GM12878 (cell line): ENCODE measurements at regions not wholly inside any gene's neighbourhood (a gene's known extent, or its start where the extent isn't known, plus 50 kb on each side); places are given as distances from the start of the nearest gene placed in this dataset.

Experiments
- CEBPB ChIP-seq, 2 experiments: fragments of 150-350 bp in 1 of 2; IDR thresholded peaks; 2 replicates each; pipeline ENCODE4 v1.6.1; 2012 to 2014; ENCODE audit warnings: low read depth in 2 of 2, low read length in 2 of 2, borderline replicate concordance in 1 of 2, inconsistent platforms in 1 of 2
- CREB1 ChIP-seq: IDR thresholded peaks from 2 replicates; pipeline ENCODE4 v1.6.1; 2012; ENCODE audit warnings: low read depth, mild to moderate bottlenecking, inconsistent platforms
- CREM ChIP-seq: IDR thresholded peaks from 2 replicates; pipeline ENCODE4 v1.6.1; 2014; ENCODE audit warnings: antibody characterized with exemption, low read depth
- EZH2 ChIP-seq: IDR thresholded peaks from 2 replicates; pipeline ENCODE4 v1.6.1; 2012; ENCODE audit warnings: low read depth, mild to moderate bottlenecking, control low read depth, inconsistent platforms, low read length, borderline replicate concordance; ENCODE audit not compliant: control insufficient read depth
- GATAD2B ChIP-seq: fragments of 450-650 bp; conservative IDR thresholded peaks from 2 replicates; pipeline ENCODE4 v1.6.1; 2017; ENCODE audit warnings: low read depth, mild to moderate bottlenecking, moderate library complexity
- MYB ChIP-seq: fragments of 150-350 bp; IDR thresholded peaks from 2 replicates; pipeline ENCODE4 v1.6.1; 2014; ENCODE audit warnings: mild to moderate bottlenecking, low read depth, low read length, borderline replicate concordance
- NBN ChIP-seq: fragments of 450-650 bp; IDR thresholded peaks from 2 replicates; pipeline ENCODE4 v1.6.1; 2016
- NFYB ChIP-seq: IDR thresholded peaks from 2 replicates; pipeline ENCODE4 v1.6.1; 2011; ENCODE audit warnings: low read depth, mild to moderate bottlenecking, low read length, improper control_type of control experiment, moderate library complexity; ENCODE audit not compliant: insufficient read depth
- NR2C2 ChIP-seq: IDR thresholded peaks from 2 replicates; pipeline ENCODE4 v1.6.1; 2011; ENCODE audit warnings: borderline replicate concordance, low read depth; ENCODE audit not compliant: control insufficient read depth, insufficient read length
- RAD21 ChIP-seq: IDR thresholded peaks from 2 replicates; pipeline ENCODE4 v1.6.1; 2011; ENCODE audit warnings: mild to moderate bottlenecking, low read depth, low read length, moderate library complexity; ENCODE audit not compliant: insufficient read depth
- RAD51 ChIP-seq: fragments of 450-650 bp; IDR thresholded peaks from 2 replicates; pipeline ENCODE4 v1.6.1; 2016; ENCODE audit warnings: moderate library complexity, mild to moderate bottlenecking, inconsistent platforms
- RCOR1 ChIP-seq: conservative IDR thresholded peaks from 2 replicates; pipeline ENCODE4 v1.6.1; 2012; ENCODE audit warnings: low read depth, low read length, improper control_type of control experiment
- RFX5 ChIP-seq: IDR thresholded peaks from 2 replicates; pipeline ENCODE4 v1.6.1; 2011; ENCODE audit warnings: low read depth, low read length, improper control_type of control experiment
- RUNX3 ChIP-seq: IDR thresholded peaks from 2 replicates; pipeline ENCODE4 v1.6.1; 2012; ENCODE audit warnings: low read length, inconsistent platforms
- SMARCA5 ChIP-seq: fragments of 450-650 bp; IDR thresholded peaks from 2 replicates; pipeline ENCODE4 v1.6.1; 2017; ENCODE audit warnings: mild to moderate bottlenecking
- SP1 ChIP-seq: IDR thresholded peaks from one replicate; pipeline ENCODE4 v1.6.1; 2011; ENCODE audit warnings: low read depth, low read length
- SPI1 ChIP-seq: IDR thresholded peaks from 2 replicates; pipeline ENCODE4 v1.6.1; 2011; ENCODE audit warnings: low read depth, mild to moderate bottlenecking, low read length, moderate library complexity, borderline replicate concordance; ENCODE audit not compliant: insufficient read depth
- SRF ChIP-seq, 2 experiments: IDR thresholded peaks; 2 replicates each; pipeline ENCODE4 v1.6.1; 2011; ENCODE audit warnings: low read depth in 2 of 2, low read length in 2 of 2, mild to moderate bottlenecking in 1 of 2, moderate library complexity in 1 of 2
- STAT3 ChIP-seq: IDR thresholded peaks from 2 replicates; pipeline ENCODE4 v1.6.1; 2011; ENCODE audit warnings: low read depth, low read length, improper control_type of control experiment
- SUPT20H ChIP-seq: IDR thresholded peaks from 2 replicates; pipeline ENCODE4 v1.6.1; 2011; ENCODE audit warnings: low read depth, mild to moderate bottlenecking, low read length, moderate library complexity, borderline replicate concordance; ENCODE audit not compliant: control insufficient read depth
- TCF7 ChIP-seq: IDR thresholded peaks from 2 replicates; pipeline ENCODE4 v1.6.1; 2014; ENCODE audit warnings: antibody characterized with exemption, borderline replicate concordance
- YY1 ChIP-seq: IDR thresholded peaks from 2 replicates; pipeline ENCODE4 v1.6.1; 2011; ENCODE audit warnings: low read depth, mild to moderate bottlenecking, low read length
- ZNF207 ChIP-seq: fragments of 450-650 bp; IDR thresholded peaks from 2 replicates; pipeline ENCODE4 v1.6.1; 2014; ENCODE audit warnings: antibody characterized with exemption, mild to moderate bottlenecking, borderline replicate concordance
- TF ChIP-seq, protein P1 (sequence below): fragments of 450-650 bp; formaldehyde crosslinking; IDR thresholded peaks from 2 replicates; pipeline ENCODE4 v1.4.0; 2020; ENCODE audit warnings: mild to moderate bottlenecking, moderate library complexity
- TF ChIP-seq, protein P2 (sequence below): fragments of 450-650 bp; IDR thresholded peaks from 2 replicates; pipeline ENCODE4 v1.6.1; 2017; ENCODE audit warnings: mild to moderate bottlenecking
- TF ChIP-seq, protein P3 (sequence below): fragments of 150-350 bp; IDR thresholded peaks from 2 replicates; pipeline ENCODE4 v1.6.1; 2014; ENCODE audit warnings: mild to moderate bottlenecking, low read depth, low read length

DNA sequence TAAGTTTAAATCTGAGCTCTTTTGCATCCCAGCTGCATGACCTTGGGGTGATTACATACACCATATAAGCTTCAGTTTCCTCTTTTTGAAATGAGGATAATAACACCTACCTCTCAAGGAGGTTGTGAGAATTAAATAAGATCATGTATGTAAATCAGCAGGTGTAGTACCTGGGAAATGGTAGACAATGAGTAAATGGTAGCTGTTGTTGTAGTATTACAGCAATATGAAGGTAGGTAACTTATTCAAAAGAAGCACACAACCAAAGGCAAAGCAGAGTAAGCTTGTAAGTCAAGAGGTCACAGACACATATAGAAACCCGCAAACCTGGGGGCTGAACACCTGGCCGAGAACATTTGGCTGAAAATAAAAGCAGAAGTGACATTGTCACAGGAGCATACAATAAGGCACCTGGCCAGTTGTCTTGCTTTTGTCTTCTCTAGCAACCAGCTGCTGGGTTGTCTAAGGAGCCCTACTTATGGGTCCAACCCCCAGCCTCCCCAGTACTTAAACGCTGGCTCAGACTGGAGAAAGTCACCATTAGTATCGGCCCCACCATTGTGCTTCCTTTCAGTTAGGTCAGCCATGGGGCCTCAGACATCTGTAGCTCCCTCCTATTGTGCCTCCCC is 203.6 kb upstream of the MKLN1 start (continued):
- peak; percentile 48 for TF ChIP-seq SP1
- peak; percentile 70 for TF ChIP-seq GATAD2B
- TF ChIP-seq CREB1 = 0 out of 2 replicates have a peak, but pooled peaks have one; percentile 69
- no peak for TF ChIP-seq EZH2
- TF ChIP-seq RFX5 = no peak
- TF ChIP-seq CEBPB (IDR thresholded peaks at IDR 0.05; ENCODE audit: borderline replicate concordance in 1 of 2, low read depth in 2 of 2, low read length in 2 of 2) = no peak; a peak in 1 of 4 replicates
- no peak for TF ChIP-seq SUPT20H
- TF ChIP-seq YY1 = peak; percentile 80; the same call in 1 of the 2 replicates
- peak; percentile 92 for TF ChIP-seq CREM
- TF ChIP-seq, protein P1, sequence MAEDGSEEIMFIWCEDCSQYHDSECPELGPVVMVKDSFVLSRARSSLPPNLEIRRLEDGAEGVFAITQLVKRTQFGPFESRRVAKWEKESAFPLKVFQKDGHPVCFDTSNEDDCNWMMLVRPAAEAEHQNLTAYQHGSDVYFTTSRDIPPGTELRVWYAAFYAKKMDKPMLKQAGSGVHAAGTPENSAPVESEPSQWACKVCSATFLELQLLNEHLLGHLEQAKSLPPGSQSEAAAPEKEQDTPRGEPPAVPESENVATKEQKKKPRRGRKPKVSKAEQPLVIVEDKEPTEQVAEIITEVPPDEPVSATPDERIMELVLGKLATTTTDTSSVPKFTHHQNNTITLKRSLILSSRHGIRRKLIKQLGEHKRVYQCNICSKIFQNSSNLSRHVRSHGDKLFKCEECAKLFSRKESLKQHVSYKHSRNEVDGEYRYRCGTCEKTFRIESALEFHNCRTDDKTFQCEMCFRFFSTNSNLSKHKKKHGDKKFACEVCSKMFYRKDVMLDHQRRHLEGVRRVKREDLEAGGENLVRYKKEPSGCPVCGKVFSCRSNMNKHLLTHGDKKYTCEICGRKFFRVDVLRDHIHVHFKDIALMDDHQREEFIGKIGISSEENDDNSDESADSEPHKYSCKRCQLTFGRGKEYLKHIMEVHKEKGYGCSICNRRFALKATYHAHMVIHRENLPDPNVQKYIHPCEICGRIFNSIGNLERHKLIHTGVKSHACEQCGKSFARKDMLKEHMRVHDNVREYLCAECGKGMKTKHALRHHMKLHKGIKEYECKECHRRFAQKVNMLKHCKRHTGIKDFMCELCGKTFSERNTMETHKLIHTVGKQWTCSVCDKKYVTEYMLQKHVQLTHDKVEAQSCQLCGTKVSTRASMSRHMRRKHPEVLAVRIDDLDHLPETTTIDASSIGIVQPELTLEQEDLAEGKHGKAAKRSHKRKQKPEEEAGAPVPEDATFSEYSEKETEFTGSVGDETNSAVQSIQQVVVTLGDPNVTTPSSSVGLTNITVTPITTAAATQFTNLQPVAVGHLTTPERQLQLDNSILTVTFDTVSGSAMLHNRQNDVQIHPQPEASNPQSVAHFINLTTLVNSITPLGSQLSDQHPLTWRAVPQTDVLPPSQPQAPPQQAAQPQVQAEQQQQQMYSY (CRISPR knock-in tag) = no peak
- TF ChIP-seq RCOR1 = no peak
- TF ChIP-seq, protein P2, sequence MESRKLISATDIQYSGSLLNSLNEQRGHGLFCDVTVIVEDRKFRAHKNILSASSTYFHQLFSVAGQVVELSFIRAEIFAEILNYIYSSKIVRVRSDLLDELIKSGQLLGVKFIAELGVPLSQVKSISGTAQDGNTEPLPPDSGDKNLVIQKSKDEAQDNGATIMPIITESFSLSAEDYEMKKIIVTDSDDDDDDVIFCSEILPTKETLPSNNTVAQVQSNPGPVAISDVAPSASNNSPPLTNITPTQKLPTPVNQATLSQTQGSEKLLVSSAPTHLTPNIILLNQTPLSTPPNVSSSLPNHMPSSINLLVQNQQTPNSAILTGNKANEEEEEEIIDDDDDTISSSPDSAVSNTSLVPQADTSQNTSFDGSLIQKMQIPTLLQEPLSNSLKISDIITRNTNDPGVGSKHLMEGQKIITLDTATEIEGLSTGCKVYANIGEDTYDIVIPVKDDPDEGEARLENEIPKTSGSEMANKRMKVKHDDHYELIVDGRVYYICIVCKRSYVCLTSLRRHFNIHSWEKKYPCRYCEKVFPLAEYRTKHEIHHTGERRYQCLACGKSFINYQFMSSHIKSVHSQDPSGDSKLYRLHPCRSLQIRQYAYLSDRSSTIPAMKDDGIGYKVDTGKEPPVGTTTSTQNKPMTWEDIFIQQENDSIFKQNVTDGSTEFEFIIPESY = no peak
- peak; percentile 53 for TF ChIP-seq RAD51
- no peak; the same call in 1 of the 2 replicates for TF ChIP-seq RAD21
- no peak for TF ChIP-seq TCF7
- TF ChIP-seq, protein P3, sequence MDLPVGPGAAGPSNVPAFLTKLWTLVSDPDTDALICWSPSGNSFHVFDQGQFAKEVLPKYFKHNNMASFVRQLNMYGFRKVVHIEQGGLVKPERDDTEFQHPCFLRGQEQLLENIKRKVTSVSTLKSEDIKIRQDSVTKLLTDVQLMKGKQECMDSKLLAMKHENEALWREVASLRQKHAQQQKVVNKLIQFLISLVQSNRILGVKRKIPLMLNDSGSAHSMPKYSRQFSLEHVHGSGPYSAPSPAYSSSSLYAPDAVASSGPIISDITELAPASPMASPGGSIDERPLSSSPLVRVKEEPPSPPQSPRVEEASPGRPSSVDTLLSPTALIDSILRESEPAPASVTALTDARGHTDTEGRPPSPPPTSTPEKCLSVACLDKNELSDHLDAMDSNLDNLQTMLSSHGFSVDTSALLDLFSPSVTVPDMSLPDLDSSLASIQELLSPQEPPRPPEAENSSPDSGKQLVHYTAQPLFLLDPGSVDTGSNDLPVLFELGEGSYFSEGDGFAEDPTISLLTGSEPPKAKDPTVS = no peak
- TF ChIP-seq NBN = peak; percentile 75; the same call in 1 of the 2 replicates
- TF ChIP-seq SMARCA5 = no peak
- peak; percentile 98 for TF ChIP-seq SPI1
- TF ChIP-seq NFYB = peak; percentile 37; the same call in 1 of the 2 replicates
- TF ChIP-seq ZNF207 = no peak
- no peak for TF ChIP-seq STAT3
- TF ChIP-seq SRF (IDR thresholded peaks at IDR 0.05; ENCODE audit: low read depth in 2 of 2, low read length in 2 of 2) = no peak
- peak; percentile 97 for TF ChIP-seq RUNX3
- no peak for TF ChIP-seq MYB
- TF ChIP-seq NR2C2 = no peak
